Psoas muscle (tissue), 7 donors: ENCODE measurements at regions not wholly inside any gene's neighbourhood (a gene's known extent, or its start where the extent isn't known, plus 50 kb on each side); places are given as distances from the start of the nearest gene placed in this dataset.

Source experiments
- ATAC-seq, 4 donors: fragments of 200-7000 bp; cut with Tn5 transposase; one replicate each; pipeline ENCODE4 v1.9.1; 2020; ENCODE audit warnings: moderate library complexity in 3 of 4, mild to moderate bottlenecking in 2 of 4
- DNase-seq, 2 donors: peaks; one replicate each; pipeline ENCODE4 v3.0.0-alpha.2; 2020
- H3K27ac ChIP-seq: fragments of 200-600 bp; one replicate; pipeline ENCODE4 v1.8.0; 2022
- H3K27me3 ChIP-seq, 3 donors: fragments of 200-600 bp in 1 of 3; one replicate each; pipeline versions ENCODE4 v1.6.1 to v1.8.0; 2013 to 2022; ENCODE audit warnings: low read length in 2 of 3, mild to moderate bottlenecking in 2 of 3, moderate library complexity in 1 of 3; ENCODE audit not compliant: insufficient read depth in 3 of 3
- H3K36me3 ChIP-seq, 2 donors: fragments of 200-600 bp in 1 of 2; one replicate each; pipeline versions ENCODE4 v1.6.1 to v1.8.0; 2013 to 2022; ENCODE audit warnings: low read depth in 1 of 2, mild to moderate bottlenecking in 1 of 2, moderate library complexity in 1 of 2; ENCODE audit not compliant: insufficient read depth in 1 of 2
- H3K4me1 ChIP-seq: fragments of 200-600 bp; one replicate; pipeline ENCODE4 v1.8.0; 2022
- H3K4me3 ChIP-seq: fragments of 200-600 bp; one replicate; pipeline ENCODE4 v1.8.0; 2022; ENCODE audit warnings: mild to moderate bottlenecking
- H3K9me3 ChIP-seq: fragments of 200-600 bp; one replicate; pipeline ENCODE4 v1.8.0; 2022
- CTCF ChIP-seq: fragments of 200-600 bp; IDR thresholded peaks from one replicate; pipeline ENCODE4 v1.8.0; 2022; ENCODE audit warnings: antibody characterized with exemption
- WGBS, 3 donors: extraction: QIAGEN DNeasy Blood & Tissue Kit; methylation state at CpG; one replicate each; pipeline versions ENCODE4 v1.1.6 to v1.1.7; 2013; 5-methylcytosine and 5-hydroxymethylcytosine counted together
- intact Hi-C, 2 donors: fragments of 100-400 bp; cut with DNase I; formaldehyde crosslinking; loops; one replicate each; pipeline versions ENCODE4 v1.11.0 to v1.14.2; 2022
- donor health status: healthy with polysubstance abuse.
- donor health status: DM: no; HTN: no; CAD: no; lungs with moderate emphysema.
- donor health status: Bipolar disorder and iron deficiency.
- donor health status: healthy.
- donor health status: DM: yes; HTN: yes; CAD: no.
- donor health status: DM: no; HTN: no; CAD: no.
- donor health status: DM: yes; HTN: yes; CAD: no.

GRCh38 chr12:124177276-124177950, 117.5 kb upstream of the RFLNA start:
- ATAC-seq: no peak
- intact Hi-C loops: no loop called here
- TF ChIP-seq CTCF: no peak
- Histone ChIP-seq H3K36me3 (no peaks in the 10 kb centered on the region), H3K27ac (no peak overlapping the region), H3K4me1 (no peaks in the 10 kb centered on the region), H3K9me3 (no peaks in the 10 kb centered on the region), H3K4me3 (no peak overlapping the region), H3K27me3 (no peaks in the 10 kb centered on the region)
- no peak for DNase-seq
- WGBS, 3 donors: 91 to 96% (median 95%) methylated on average over 10 of the region's 10 CpGs

- intact Hi-C loops: no loop called here
- TF ChIP-seq CTCF: no peak
- Histone ChIP-seq H3K27me3 (no peaks in the 10 kb centered on the region), H3K9me3 (no peaks in the 10 kb centered on the region), H3K27ac (no peak overlapping the region), H3K4me1 (no peaks in the 10 kb centered on the region), H3K36me3 (no peaks in the 10 kb centered on the region), H3K4me3 (no peak overlapping the region)
- ATAC-seq: no peak
- DNase-seq: no peak
- 97 to 100% (median 98%) methylated on average over 5 of the region's 5 CpGs for WGBS, 3 donors
These were observed 117.0 kb upstream of the RFLNA start for GRCh38 chr12:124177951-124178316.

GRCh38 chr12:124179936-124180607, 114.8 kb upstream of the RFLNA start:
- DNase-seq (no peak), ATAC-seq (no peak)
- WGBS, 3 donors: 83 to 88% (median 86%) methylated on average over 11 of the region's 11 CpGs
- no peak for TF ChIP-seq CTCF
- Histone ChIP-seq H3K27me3 (no peaks in the 10 kb centered on the region), H3K36me3 (no peaks in the 10 kb centered on the region), H3K4me1 (no peaks in the 10 kb centered on the region), H3K4me3 (no peak overlapping the region), H3K27ac (no peak overlapping the region), H3K9me3 (no peaks in the 10 kb centered on the region)
- intact Hi-C loops: no loop called here

- Histone ChIP-seq H3K4me3 (no peak overlapping the region), H3K27ac (no peak overlapping the region), H3K9me3 (no peaks in the 10 kb centered on the region), H3K36me3 (no peaks in the 10 kb centered on the region), H3K4me1 (no peaks in the 10 kb centered on the region), H3K27me3 (no peaks in the 10 kb centered on the region)
- 77 to 93% (median 92%) methylated on average over 2 of the region's 2 CpGs for WGBS, 3 donors
- intact Hi-C loops: no loop called here
- ATAC-seq: no peak
- no peak for TF ChIP-seq CTCF
- DNase-seq: no peak
These were observed 111.7 kb upstream of the RFLNA start for GRCh38 chr12:124183172-124183571.
